HG03196 (cell line): ENCODE measurements at regions not wholly inside any gene's neighbourhood (a gene's known extent, or its start where the extent isn't known, plus 50 kb on each side); places are given as distances from the start of the nearest gene placed in this dataset.
A peak's percentile ranks its signal among the peaks of the same experiment; 100 is the strongest.
"Not testable (repeated sequence)": the region's sequence is repeated elsewhere in the genome, so short reads cannot be mapped to it uniquely, and the experiment has no call there.

ENCODE experiments used
- ATAC-seq: cut with Tn5 transposase; IDR thresholded peaks from one replicate; pipeline ENCODE4 v1.9.1; 2021; ENCODE audit not compliant: unreplicated experiment

- not testable (repeated sequence) for ATAC-seq
Measured at GRCh38 chr4:82301390-82301789, 72.4 kb downstream of the HNRNPD start.

- peak; percentile 99 for ATAC-seq
Measured at GRCh38 chr4:82293304-82293703, 80.5 kb downstream of the HNRNPD start.

- ATAC-seq = no peak
Measured at GRCh38 chr4:82287720-82288119, 86.1 kb downstream of the HNRNPD start.

GRCh38 chr4:82284858-82285805 is 88.7 kb downstream of the HNRNPD start:
- peak; percentile 100 for ATAC-seq

GRCh38 chr4:82284475-82284857 is 89.3 kb downstream of the HNRNPD start:
- ATAC-seq = no peak

- ATAC-seq = no peak
Measured at GRCh38 chr4:82282875-82283274, 90.9 kb downstream of the HNRNPD start.

GRCh38 chr4:82279550-82279949 is 94.2 kb downstream of the HNRNPD start:
- not testable (repeated sequence) for ATAC-seq

- ATAC-seq = no peak
Measured at GRCh38 chr4:82276332-82276640, 97.5 kb downstream of the HNRNPD start.

GRCh38 chr4:82275431-82276331 is 98.1 kb downstream of the HNRNPD start:
- no peak for ATAC-seq

GRCh38 chr4:82274700-82275099 is 99.1 kb downstream of the HNRNPD start:
- not testable (repeated sequence) for ATAC-seq

- not testable (repeated sequence) for ATAC-seq
Measured at GRCh38 chr4:82272523-82272922, 101.3 kb downstream of the HNRNPD start.

GRCh38 chr4:82271915-82272480 is 101.8 kb downstream of the HNRNPD start:
- not testable (repeated sequence) for ATAC-seq

GRCh38 chr4:82268826-82269193 is 105.0 kb downstream of the HNRNPD start:
- ATAC-seq = no peak

GRCh38 chr4:82268050-82268825 is 105.6 kb downstream of the HNRNPD start:
- peak; percentile 68 for ATAC-seq

- no peak for ATAC-seq
Measured at GRCh38 chr4:82267506-82267905, 106.3 kb downstream of the HNRNPD start.

- ATAC-seq = no peak
Measured at GRCh38 chr4:82266345-82266744, 107.4 kb downstream of the HNRNPD start.

- ATAC-seq = no peak
Measured at GRCh38 chr4:82261084-82261483, 112.7 kb downstream of the HNRNPD start.

GRCh38 chr4:82260632-82261031 is 113.2 kb downstream of the HNRNPD start:
- ATAC-seq = no peak

GRCh38 chr4:82256718-82257117 is 117.1 kb downstream of the HNRNPD start:
- ATAC-seq = no peak

GRCh38 chr4:82255657-82256056 is 118.1 kb downstream of the HNRNPD start:
- no peak for ATAC-seq
